Stimulated activated CD4-positive, alpha-beta T cell treated with anti-CD3 and anti-CD28 coated beads, Interleukin-15, amount 100 ng/mL, for 24 hours (primary cell): ENCODE measurements at regions not wholly inside any gene's neighbourhood (a gene's known extent, or its start where the extent isn't known, plus 50 kb on each side); places are given as distances from the start of the nearest gene placed in this dataset.
"Not testable (repeated sequence)": the region's sequence is repeated elsewhere in the genome, so short reads cannot be mapped to it uniquely, and the experiment has no call there.

Experiments
- DNase-seq: peaks from one replicate; pipeline ENCODE4 v3.0.0-alpha.2; 2020

DNA sequence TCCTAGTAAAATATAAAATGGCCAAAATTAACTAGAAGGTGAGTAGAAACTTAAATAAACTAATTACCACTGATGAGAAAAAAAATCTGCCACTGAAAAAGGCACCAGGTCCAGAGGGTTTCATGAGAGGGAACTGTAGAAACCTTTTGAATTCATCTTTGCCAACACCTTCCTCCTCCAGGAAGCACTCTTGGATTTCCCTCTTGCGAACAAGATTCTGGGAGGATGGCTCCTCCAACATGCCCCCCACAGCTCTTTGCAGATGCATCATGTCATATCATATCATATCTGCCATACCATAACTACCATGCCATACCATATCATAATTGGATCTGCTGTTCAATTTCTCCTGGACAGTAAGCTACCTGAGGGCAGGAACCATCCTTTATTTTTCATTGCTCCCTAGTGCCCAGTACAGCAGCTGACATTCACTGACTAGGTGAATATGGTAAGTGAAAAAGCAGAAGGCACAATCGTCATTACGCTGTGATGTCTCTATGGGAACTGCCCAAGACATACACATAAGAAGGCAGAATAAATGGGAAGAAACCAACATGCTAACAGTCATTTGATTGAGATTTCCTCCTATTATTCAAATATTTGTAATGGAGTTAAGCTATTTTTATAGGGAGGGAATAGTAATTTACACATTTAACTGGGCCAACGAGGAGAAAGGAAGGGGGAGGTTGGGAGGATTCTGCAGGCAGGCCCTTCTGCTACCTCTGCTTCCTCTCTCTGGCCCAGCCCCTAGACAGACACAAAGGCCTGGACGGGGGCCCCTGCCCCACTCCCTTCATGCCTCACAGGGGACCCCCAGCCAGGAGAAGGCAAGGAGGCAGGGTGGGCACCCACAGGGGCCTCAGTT, 110.1 kb upstream of the SMURF2 start:
- no peak for DNase-seq

GRCh38 chr17:64769712-64770111, 107.6 kb upstream of the SMURF2 start:
- DNase-seq = no peak

GRCh38 chr17:64767269-64767997, 105.3 kb upstream of the SMURF2 start:
- DNase-seq = no peak

DNA sequence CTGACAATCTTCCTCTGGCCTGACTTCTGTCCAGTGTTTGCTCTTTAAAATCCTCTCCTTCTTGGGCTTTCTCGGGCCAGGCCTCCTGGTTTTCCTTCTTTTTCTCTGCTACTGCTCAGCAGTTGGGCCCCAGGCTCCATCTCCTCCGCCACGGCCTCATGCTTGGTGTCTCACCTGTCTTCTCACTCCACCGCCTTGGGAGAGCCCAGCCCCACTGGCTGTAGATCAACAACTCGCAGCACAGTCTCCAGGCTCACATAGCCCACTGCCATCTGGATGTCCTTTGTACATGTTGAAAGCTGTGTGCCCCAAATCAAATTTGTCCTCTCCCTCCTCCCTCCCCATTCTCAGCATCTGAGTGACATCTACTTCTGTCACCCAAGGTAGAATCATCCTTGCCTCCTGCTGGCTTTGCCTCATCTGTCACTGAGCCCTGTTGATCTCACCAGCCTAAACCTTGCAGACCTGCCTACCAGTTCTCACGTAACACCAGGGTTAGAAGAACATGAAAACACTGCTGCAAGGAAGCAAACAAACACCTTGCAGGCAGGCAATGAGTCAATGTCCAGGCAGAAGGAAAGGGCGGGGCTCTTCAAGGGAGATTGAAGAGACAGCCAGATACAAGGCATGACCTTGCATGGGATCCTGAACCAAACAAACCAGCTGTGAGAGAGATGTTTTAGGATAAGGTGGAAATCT, 103.2 kb upstream of the SMURF2 start:
- DNase-seq = no peak

GRCh38 chr17:64750891-64751677, 89.0 kb upstream of the SMURF2 start:
- DNase-seq = no peak

- DNase-seq = no peak
Observed at GRCh38 chr17:64750478-64750877, 88.4 kb upstream of the SMURF2 start.

GRCh38 chr17:64749306-64749705, 87.2 kb upstream of the SMURF2 start:
- no peak for DNase-seq

DNA sequence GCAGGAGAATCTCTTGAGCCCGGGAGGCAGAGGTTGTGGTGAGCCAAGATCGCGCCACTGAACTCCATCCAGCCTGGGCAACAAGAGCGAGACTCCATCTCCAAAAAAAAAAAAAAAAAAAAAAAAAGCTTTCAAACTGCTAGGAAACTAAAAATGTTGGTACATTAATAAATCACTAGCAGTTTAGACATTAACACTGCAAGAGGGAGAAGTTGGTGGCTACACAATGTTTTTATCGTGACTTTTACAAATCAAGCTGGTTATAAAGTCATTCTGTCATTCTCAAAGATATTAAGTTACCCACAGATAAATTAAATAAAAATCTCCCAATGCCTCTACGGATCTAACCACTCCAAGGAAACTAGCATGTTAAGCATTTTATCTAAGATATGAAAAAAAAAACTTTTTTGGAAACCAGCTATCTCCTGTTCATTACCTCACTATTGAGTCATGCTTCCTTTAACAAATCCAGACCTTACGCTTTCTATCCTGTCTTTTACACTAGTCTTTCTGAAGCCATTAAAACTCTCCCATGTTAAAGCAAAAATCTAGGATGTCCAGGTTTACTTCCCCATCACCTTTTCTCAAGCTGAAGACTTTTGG, 85.9 kb upstream of the SMURF2 start:
- no peak for DNase-seq

GRCh38 chr17:64742326-64742725, 80.2 kb upstream of the SMURF2 start:
- DNase-seq = no peak

DNA sequence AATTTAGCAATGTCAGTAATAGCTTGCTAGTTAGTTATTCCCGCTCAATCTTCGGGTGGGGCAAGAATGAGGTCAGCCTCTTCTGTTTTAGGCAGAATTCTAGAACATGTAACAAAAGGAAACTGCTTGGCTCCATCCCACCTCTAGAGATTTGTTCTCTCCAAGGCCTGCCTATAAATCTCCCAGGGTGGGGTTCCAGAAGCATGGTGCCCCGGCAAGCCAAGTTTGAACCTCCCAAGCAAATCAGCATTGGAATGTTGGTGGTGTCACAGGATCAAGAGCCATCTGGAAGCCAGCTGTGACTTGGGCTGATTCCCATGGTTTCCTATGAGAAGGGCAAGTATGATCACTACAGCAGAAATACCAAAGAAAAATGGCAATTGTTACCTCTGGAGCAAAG, 79.8 kb upstream of the SMURF2 start:
- not testable (repeated sequence) for DNase-seq

DNA sequence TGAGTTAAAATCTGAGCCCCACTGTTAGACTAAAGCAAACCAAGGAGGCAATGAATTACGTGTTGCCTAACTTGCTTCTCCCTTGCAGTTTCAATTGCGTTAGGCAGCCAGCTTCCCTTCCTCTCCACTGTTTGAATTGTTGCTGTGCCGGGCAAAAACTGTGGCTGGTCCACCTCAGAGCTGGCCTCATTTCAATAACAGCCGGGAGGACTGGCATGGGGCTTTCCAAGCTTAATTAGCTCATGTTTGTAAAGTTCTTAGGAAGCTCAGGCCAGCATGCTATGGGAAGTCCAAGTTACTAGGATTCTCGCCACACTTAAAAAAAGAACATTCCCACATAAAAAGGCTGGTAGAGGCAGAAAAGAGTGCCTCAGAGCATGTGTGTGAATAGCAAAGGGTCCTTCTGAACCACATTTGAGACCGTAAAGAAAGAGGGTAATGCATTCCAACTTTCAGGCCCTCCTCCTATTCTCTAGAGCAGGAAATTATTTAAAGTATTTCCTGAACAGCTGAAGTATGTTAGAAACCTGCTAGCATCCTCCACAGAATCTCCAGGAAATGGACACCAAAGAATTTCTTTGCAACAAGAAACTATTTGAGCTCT, 79.0 kb upstream of the SMURF2 start:
- DNase-seq = no peak

- no peak for DNase-seq
Observed at GRCh38 chr17:64739316-64740058, 77.4 kb upstream of the SMURF2 start.

- DNase-seq = peak; percentile 57
Observed at GRCh38 chr17:64736804-64737492, 74.8 kb upstream of the SMURF2 start.

DNA sequence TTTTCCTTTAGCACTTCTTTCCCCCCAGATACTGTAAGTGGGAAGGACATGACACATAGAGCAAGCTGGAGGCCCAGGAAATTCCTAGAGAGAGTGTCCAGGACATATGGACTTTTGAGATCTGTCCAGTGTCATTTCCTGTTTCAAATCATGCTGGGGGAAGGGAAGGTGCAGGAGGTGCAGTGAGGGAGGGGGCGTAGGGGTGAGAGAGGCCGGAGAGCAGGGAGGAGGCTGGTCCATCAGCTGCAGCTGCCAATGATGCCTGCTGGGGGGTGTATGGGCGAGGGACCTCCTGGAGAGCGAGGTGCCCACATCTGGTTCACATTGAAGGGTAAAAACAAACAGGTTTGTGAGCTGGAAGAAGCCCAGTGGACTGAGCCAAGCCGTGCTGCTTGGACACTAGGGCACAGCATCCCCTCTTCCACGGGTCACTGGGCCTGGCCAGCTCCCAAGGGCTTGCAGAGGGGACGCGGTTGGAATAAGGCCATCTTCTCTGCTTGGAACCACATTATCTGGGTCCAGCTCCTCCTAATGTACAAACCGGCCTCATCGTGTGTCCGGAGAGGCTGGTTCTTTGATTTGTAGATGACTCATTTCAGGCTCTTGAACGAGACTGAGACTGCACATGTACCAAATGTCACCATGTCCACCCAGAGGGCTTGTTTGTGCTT, 70.4 kb upstream of the SMURF2 start:
- DNase-seq = no peak

- not testable (repeated sequence) for DNase-seq
Observed at GRCh38 chr17:64730023-64730422, 67.9 kb upstream of the SMURF2 start.

DNA sequence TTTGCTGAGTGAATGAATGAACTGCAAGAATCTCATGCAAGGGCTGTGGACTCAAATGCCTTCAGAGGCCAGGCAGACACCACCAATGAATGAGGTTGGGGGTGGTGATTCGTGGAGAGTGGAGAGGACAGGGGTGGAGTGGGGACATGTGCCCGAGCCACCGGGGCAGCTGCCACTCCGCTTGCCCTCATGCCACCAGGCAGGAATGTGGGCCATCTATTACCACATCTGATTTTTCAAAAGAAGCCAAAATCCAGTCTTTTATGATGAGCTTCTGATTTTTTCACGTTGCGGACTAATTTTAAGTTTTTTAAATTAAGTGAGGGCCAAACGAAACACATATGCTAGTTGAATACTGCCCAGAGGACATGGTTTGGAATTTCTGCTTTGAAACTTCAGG, 67.1 kb upstream of the SMURF2 start:
- no peak for DNase-seq

DNA sequence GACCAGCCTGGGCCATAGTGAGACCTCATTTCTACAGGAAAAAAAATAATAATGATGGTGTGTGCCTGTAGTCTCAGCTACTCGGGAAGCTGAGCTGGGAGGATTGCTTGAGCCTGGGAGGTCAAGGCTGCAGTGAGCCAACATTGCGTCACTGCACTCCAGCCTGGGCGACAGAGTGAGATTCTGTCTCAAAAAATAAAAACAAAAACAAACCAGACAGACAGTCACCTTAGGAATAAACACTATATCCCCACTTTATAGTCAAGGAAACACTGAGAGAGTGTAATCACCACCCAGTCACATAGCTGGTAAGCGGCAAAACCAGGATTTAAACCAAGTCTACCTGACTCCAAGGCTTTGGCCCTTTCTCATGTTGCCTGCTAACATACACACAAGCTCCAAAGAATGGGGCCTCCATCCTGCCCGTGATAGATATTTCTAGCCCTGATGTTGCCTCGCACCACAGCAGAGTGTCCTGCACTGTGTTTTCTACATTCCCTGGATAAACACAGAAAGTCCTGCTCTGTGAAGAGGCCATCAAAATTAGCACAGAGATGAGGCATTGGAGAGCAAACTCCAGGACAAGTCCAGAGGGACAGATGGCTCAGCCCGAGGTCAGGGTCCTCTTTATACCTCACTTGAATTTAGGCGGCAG, 66.1 kb upstream of the SMURF2 start:
- DNase-seq = no peak

- DNase-seq = not testable (repeated sequence)
Observed at GRCh38 chr17:64726025-64726424, 63.9 kb upstream of the SMURF2 start.

- not testable (repeated sequence) for DNase-seq
Observed at GRCh38 chr17:64724246-64724645, 62.1 kb upstream of the SMURF2 start.
